Motor neuron (in vitro differentiated cells): ENCODE measurements at regions not wholly inside any gene's neighbourhood (a gene's known extent, or its start where the extent isn't known, plus 50 kb on each side); places are given as distances from the start of the nearest gene placed in this dataset.

ENCODE experiments used
- ATAC-seq, 8 experiments: fragments of 200-7000 bp; cut with Tn5 transposase; replicated peaks in 6 of 8; 2 replicates each; pipeline ENCODE4 v1.8.0; 2021; ENCODE audit warnings: mild to moderate bottlenecking in 8 of 8, moderate library complexity in 8 of 8
- H3K27ac ChIP-seq, 2 donors: fragments of 250-450 bp; sonication (Bioruptor Pico); 2 replicates each; pipeline ENCODE4 v1.9.0; 2021; ENCODE audit warnings: antibody characterized with exemption in 2 of 2, mild to moderate bottlenecking in 2 of 2, moderate library complexity in 1 of 2
- H3K4me1 ChIP-seq, 2 donors: fragments of 250-450 bp; sonication (Bioruptor Pico); replicated peaks in 1 of 2; 2 replicates each; pipeline ENCODE4 v1.6.1; 2021; ENCODE audit warnings: antibody characterized with exemption in 2 of 2, mild to moderate bottlenecking in 2 of 2, moderate library complexity in 1 of 2
- H3K4me3 ChIP-seq, 5 donors: fragments of 250-450 bp; sonication (Bioruptor Pico); 2 replicates each; pipeline ENCODE4 v1.9.0; 2021; ENCODE audit warnings: antibody characterized with exemption in 5 of 5, mild to moderate bottlenecking in 5 of 5, moderate library complexity in 4 of 5
- WGBS, 10 experiments: fragments of 450-650 bp; shearing (Covaris generic); methylation state at CpG; one replicate each; pipeline ENCODE4 v1.0.0; 2022; 5-methylcytosine and 5-hydroxymethylcytosine counted together
- in situ Hi-C, 9 experiments: fragments of 400-800 bp; cut with MboI; loops; one replicate each; pipeline ENCODE4 v1.15.0; 2021; ENCODE audit warnings: low sequenced_read_pairs in 9 of 9, low pct_unique_long_range_greater_than_20kb in 2 of 9; ENCODE audit not compliant: unreplicated experiment in 9 of 9

DNA sequence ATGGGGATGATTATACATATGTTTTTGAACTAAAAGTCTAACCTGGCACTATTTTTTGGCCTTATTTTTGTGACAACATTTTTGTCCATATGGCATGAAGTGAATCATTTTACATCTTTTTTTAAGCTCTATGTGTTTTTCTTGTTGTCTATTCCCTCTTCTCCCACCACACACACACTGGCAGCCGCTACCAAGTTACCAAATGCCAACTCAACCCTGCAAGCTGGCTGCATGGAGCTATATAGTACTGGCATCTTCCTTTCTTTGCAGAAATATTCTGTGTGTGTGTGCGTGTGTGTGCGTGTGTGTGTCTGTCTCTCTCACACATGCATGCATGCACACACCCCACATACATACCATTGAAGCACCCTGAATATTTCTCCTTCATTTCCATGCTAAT lies 278.9 kb upstream of the SOX5 start:
- H3K4me1 ChIP-seq, result peaks cover 22 to 24% of the 10 kb centered on the region in 2 donors
- 0 to 100% (median 92%) methylated on average over 1 to 3 of the region's 3 CpGs; no CpG with 5 or more reads in 2 of the 10 experiments for WGBS, 10 experiments
- H3K4me3 ChIP-seq, result no peak overlapping the region
- no peak overlapping the region for H3K27ac ChIP-seq
- in situ Hi-C loops, result no loop called here
- ATAC-seq, result no peak

DNA sequence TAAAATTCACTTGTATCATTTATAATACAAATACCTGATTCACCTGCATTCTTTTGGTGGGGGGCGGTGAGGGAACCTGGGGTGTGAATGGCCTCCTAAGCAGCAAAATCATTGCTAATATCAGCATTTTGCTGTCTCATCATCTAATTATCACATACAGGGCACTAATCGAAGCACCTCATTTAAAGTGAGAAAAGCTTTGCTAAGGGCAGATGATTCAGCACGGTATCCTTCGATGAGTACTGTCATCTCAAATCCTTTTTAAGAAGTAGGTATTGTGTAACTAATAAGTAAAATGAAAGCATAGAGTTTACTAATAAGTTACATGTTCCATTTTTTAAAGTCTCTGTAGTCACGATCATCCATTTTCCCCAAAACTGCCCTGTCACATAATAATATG lies 278.1 kb upstream of the SOX5 start:
- in situ Hi-C loops, result no loop called here
- 70 to 100% (median 82%) methylated on average over 1 to 5 of the region's 5 CpGs; no CpG with 5 or more reads in 1 of the 10 experiments for WGBS, 10 experiments
- no peak for ATAC-seq
- Histone ChIP-seq H3K27ac (no peak overlapping the region), H3K4me1 (peaks cover 22 to 24% of the 10 kb centered on the region in 2 donors), H3K4me3 (no peak overlapping the region)

- H3K4me1 ChIP-seq, result peaks cover 22 to 24% of the 10 kb centered on the region in 2 donors
- in situ Hi-C loops, result no loop called here
- 38 to 100% (median 74%) methylated on average over 3 to 8 of the region's 9 CpGs; no CpG with 5 or more reads in 1 of the 10 experiments for WGBS, 10 experiments
- H3K27ac ChIP-seq, result no peak overlapping the region
- H3K4me3 ChIP-seq, result no peak overlapping the region
- ATAC-seq, result peak in 5 of 8 experiments; percentile 24 to 96 (median 87)
These were observed 277.4 kb upstream of the SOX5 start for GRCh38 chr12:24226745-24227350.

DNA sequence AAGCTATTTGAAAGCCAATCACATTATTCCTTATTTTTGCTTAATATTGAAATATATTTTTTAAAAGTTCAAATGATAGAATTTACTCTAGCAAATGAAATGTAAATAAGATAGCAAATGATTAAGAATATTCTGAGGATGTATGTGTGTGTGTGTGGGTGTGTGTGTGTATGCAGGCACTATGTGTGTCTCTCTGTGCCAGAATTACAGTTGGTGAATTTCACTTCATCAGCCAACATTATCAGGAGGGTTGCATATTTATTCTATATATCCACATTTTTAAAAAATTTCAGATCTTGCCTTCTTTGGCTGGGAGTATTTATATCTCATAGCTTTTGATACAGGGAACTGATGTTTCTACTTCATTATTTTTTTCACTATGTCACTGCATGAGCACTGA lies 274.9 kb upstream of the SOX5 start:
- H3K4me1 ChIP-seq, result peaks cover 7 to 12% of the 10 kb centered on the region in 2 donors
- ATAC-seq, result no peak
- H3K4me3 ChIP-seq, result no peak overlapping the region
- no peak overlapping the region for H3K27ac ChIP-seq
- in situ Hi-C loops, result no loop called here

DNA sequence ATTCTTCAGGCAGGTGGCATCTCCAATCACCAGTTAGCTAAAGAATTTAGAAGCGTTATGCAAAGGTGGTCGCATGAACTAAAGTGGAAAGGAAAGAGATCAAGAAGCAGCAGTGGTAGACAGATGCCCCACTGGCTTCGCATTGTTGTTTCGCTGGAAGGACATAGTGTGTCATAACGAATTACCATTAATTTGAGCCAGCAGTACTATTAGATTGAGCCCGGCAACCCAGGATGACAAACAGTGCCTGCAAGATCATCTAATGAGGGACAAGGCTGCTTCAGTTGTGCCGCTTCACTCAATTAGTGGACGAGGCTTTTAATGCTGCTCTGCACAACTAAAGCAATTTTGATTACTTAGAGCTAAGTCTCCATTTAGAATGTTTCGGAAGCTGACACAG lies 274.5 kb upstream of the SOX5 start:
- Histone ChIP-seq H3K4me3 (no peak overlapping the region), H3K27ac (no peak overlapping the region), H3K4me1 (peaks cover 2 to 8% of the 10 kb centered on the region in 2 donors)
- ATAC-seq, result peak in 5 of 8 experiments; percentile 29 to 73 (median 48)
- 24 to 98% (median 79%) methylated on average over 5 to 9 of the region's 9 CpGs for WGBS, 10 experiments
- in situ Hi-C loops, result no loop called here

- peak in 4 of 8 experiments; percentile 18 to 73 (median 56) for ATAC-seq
- Histone ChIP-seq H3K27ac (no peak overlapping the region), H3K4me1 (peaks cover 0 to 4% of the 10 kb centered on the region in 2 donors), H3K4me3 (no peak overlapping the region)
- WGBS, 10 experiments, result 20 to 83% (median 54%) methylated on average over 1 of the region's 1 CpG; no CpG with 5 or more reads in 4 of the 10 experiments
- in situ Hi-C loops, result no loop called here
These were observed 273.5 kb upstream of the SOX5 start for GRCh38 chr12:24222968-24223367.

- Histone ChIP-seq H3K4me3 (no peak overlapping the region), H3K4me1 (peaks cover 0 to 2% of the 10 kb centered on the region in 2 donors), H3K27ac (no peak overlapping the region)
- ATAC-seq, result no peak
- in situ Hi-C loops, result no loop called here
- WGBS, 10 experiments, result 50 to 100% (median 75%) methylated on average over 1 to 2 of the region's 2 CpGs; no CpG with 5 or more reads in 2 of the 10 experiments
These were observed 263.0 kb upstream of the SOX5 start for GRCh38 chr12:24212496-24212895.

DNA sequence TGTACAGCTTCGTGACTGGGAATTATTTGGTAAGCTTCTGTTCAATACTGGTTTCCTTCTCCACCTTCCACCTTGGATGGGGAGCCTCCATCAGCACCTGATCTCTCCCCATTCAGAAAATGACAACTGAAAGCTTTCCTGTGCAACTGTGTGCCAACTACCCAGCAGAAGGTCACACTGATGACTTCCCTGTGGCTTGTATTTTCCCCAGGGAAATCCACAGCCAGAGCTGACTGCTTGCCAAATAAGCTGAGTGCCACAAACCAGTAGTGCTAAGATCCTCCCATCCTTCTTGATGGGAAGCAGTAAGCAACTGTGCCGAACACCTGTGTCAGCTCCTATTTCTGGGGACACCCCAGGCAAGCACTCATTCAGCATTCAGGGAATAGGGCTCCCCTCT lies 257.2 kb upstream of the SOX5 start:
- no peak for ATAC-seq
- Histone ChIP-seq H3K4me3 (no peak overlapping the region), H3K4me1 (no peaks in the 10 kb centered on the region), H3K27ac (no peak overlapping the region)
- whole genome bisulfite sequencing, 10 experiments, result 0 to 100% (median 100%) methylated on average over 1 to 2 of the region's 2 CpGs; no CpG with 5 or more reads in 1 of the 10 experiments
- in situ Hi-C loops, result no loop called here

DNA sequence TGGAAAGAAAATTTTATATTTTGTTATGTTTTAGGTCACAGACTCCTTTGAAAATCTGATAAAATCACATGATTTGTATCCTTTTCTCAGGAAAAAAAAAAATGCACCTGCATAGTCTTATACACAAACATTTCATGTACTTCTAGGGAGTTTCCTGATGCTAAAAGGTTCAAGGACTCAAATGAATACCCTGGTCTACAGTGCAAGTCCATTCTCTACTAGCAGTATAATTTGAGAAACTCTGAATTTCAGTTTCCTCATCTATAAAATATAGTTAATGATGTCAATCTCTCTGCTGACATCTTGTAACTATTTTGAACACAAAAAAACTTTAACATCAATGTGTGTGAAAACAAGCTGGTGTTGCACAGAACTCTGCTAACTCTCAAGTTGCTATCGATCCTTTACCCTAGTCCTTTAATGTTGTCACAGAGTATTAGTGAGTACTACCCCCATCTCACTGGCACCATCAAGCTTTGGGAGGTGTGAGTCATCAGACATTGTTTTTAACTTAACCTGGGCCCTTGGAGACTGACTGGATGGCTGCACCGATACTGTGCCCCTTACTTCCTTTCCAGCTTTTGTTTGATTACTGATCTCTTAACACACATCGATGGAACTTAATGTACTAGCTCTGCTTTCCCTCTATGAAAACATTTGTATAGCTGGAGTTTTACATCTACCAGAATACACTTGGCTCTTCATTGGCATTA lies 251.9 kb upstream of the SOX5 start:
- in situ Hi-C loops, result no loop called here
- WGBS, 10 experiments, result 31 to 100% (median 91%) methylated on average over 1 to 3 of the region's 3 CpGs; no CpG with 5 or more reads in 2 of the 10 experiments
- H3K4me3 ChIP-seq, result no peak overlapping the region
- no peak for ATAC-seq
- H3K27ac ChIP-seq, result no peak overlapping the region
- H3K4me1 ChIP-seq, result peaks cover 6 to 17% of the 10 kb centered on the region in 2 donors

DNA sequence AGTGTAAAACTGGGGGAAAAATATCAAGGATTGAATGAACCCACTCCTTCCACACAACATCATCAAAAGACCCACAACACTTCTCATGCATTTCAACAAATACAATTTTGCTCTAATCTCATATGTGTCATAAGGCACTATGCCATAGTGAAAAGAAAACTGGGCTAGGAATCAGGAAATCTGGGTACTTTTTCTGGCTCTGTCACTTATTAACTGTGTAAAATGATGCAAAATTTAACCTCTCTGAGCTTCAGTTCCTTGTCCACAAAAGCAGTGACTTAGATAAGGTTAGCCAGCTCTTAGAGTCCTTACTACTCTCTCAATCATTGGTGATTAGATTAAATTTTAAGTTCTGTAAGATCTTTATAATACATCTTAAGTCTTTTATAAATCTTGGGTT lies 250.5 kb upstream of the SOX5 start:
- ATAC-seq, result no peak

GRCh38 chr12:24198936-24199671 lies 249.6 kb upstream of the SOX5 start:
- Histone ChIP-seq H3K4me1 (peaks cover 6 to 17% of the 10 kb centered on the region in 2 donors), H3K27ac (no peak overlapping the region), H3K4me3 (no peak overlapping the region)
- in situ Hi-C loops, result no loop called here
- ATAC-seq, result peak in 2 of 8 experiments; percentile 17 to 40
- 25 to 85% (median 65%) methylated on average over 1 to 9 of the region's 11 CpGs; no CpG with 5 or more reads in 2 of the 10 experiments for WGBS, 10 experiments

More for the DNA sequence above, 250.5 kb upstream of the SOX5 start:
- Histone ChIP-seq H3K27ac (no peak overlapping the region), H3K4me3 (no peak overlapping the region), H3K4me1 (peaks cover 6 to 17% of the 10 kb centered on the region in 2 donors)
- in situ Hi-C loops, result no loop called here

DNA sequence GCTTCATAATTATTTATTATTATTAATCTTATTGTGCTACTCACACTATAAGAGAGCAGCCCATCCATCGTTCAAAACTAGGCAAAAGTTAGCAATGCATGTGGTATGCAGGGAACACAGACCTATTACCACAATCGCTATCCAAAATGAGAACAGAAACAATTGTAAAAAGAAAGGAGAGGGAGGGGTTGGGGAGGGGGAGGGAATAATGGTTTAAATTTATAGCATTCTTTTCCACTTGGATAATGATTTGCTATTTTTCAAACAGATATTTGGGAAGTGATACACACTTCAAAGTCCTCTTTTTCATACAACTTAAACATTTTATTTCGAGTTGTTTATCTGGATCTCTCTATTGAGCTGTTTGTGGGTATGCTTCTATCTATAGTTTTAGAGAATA lies 248.6 kb upstream of the SOX5 start:
- Histone ChIP-seq H3K27ac (no peak overlapping the region), H3K4me1 (peaks cover 6 to 22% of the 10 kb centered on the region in 2 donors), H3K4me3 (no peak overlapping the region)
- WGBS, 10 experiments, result 23 to 90% (median 58%) methylated on average over 1 to 2 of the region's 3 CpGs; no CpG with 5 or more reads in 3 of the 10 experiments
- in situ Hi-C loops, result no loop called here
- ATAC-seq, result peak in 1 of 8 experiments; percentile 32

GRCh38 chr12:24197532-24197931 lies 248.1 kb upstream of the SOX5 start:
- WGBS, 10 experiments, result 0 to 90% (median 63%) methylated on average over 1 to 4 of the region's 5 CpGs; no CpG with 5 or more reads in 3 of the 10 experiments
- Histone ChIP-seq H3K27ac (no peak overlapping the region), H3K4me1 (peaks cover 6 to 22% of the 10 kb centered on the region in 2 donors), H3K4me3 (no peak overlapping the region)
- ATAC-seq, result peak in 5 of 8 experiments; percentile 49 to 79 (median 67)
- in situ Hi-C loops, result no loop called here
